ENCODE measurements at regions not wholly inside any gene's neighbourhood (a gene's known extent, or its start where the extent isn't known, plus 50 kb on each side); places are given as distances from the start of the nearest gene placed in this dataset.

GRCh38 chr2:150674283-150674682, 186.8 kb upstream of the RND3 start:
- no peak for TF ChIP-seq CTCF (IDR thresholded peaks at IDR 0.05)
- TF ChIP-seq POLR2A (IDR thresholded peaks at IDR 0.05; ENCODE audit: low read depth): no peak

Data from esophagus muscularis mucosa (tissue), 3 donors.